Lung (tissue), 11 donors: ENCODE measurements at regions not wholly inside any gene's neighbourhood (a gene's known extent, or its start where the extent isn't known, plus 50 kb on each side); places are given as distances from the start of the nearest gene placed in this dataset.

ENCODE experiments used
- ATAC-seq: fragments of 200-7000 bp; cut with Tn5 transposase; one replicate; pipeline ENCODE4 v1.9.1; 2020; ENCODE audit warnings: moderate number of reproducible peaks; ENCODE audit not compliant: insufficient read depth, low FRiP score
- DNase-seq, 3 donors: peaks; one replicate each; pipeline ENCODE4 v3.0.0-alpha.2; 2013 to 2017
- H3K27ac ChIP-seq, 2 donors: one replicate each; pipeline ENCODE4 v1.5.1; 2013; ENCODE audit warnings: mild to moderate bottlenecking in 2 of 2, moderate library complexity in 2 of 2, control low read depth in 1 of 2, inconsistent platforms in 1 of 2, low read depth in 1 of 2, low read length in 1 of 2
- H3K27me3 ChIP-seq, 3 donors: one replicate each; pipeline ENCODE4 v1.5.1; 2013; ENCODE audit warnings: low read length in 2 of 3; ENCODE audit not compliant: control insufficient read depth in 3 of 3, insufficient read depth in 3 of 3
- H3K36me3 ChIP-seq, 4 donors: one replicate each; pipeline ENCODE4 v1.5.1; 2013; ENCODE audit warnings: low read length in 4 of 4, mild to moderate bottlenecking in 1 of 4, moderate library complexity in 1 of 4; ENCODE audit not compliant: control insufficient read depth in 4 of 4, insufficient read depth in 4 of 4
- H3K4me1 ChIP-seq, 5 donors: one replicate each; pipeline ENCODE4 v1.5.1; 2013; ENCODE audit warnings: low read length in 5 of 5, mild to moderate bottlenecking in 2 of 5, moderate library complexity in 1 of 5; ENCODE audit not compliant: control insufficient read depth in 5 of 5, insufficient read depth in 5 of 5
- H3K4me3 ChIP-seq: one replicate; pipeline ENCODE4 v1.5.1; 2013; ENCODE audit warnings: mild to moderate bottlenecking, control low read depth, moderate library complexity
- H3K9ac ChIP-seq, 2 donors: one replicate each; pipeline ENCODE4 v1.5.1; 2013; ENCODE audit warnings: low read length in 2 of 2, control low read depth in 1 of 2; ENCODE audit not compliant: insufficient read depth in 1 of 2
- H3K9me3 ChIP-seq, 4 donors: one replicate each; pipeline ENCODE4 v1.5.1; 2013; ENCODE audit warnings: low read length in 3 of 4, mild to moderate bottlenecking in 1 of 4, moderate library complexity in 1 of 4; ENCODE audit not compliant: control insufficient read depth in 4 of 4, insufficient read depth in 3 of 4
- WGBS, 2 donors: extraction: QIAGEN DNeasy Blood & Tissue Kit; methylation state at CpG; one replicate each; pipeline ENCODE4 v1.1.7; 2013; 5-methylcytosine and 5-hydroxymethylcytosine counted together
- TF ChIP-seq, protein P1 (sequence below): IDR thresholded peaks from 2 replicates; pipeline ENCODE4 v1.5.1; 2012; ENCODE audit warnings: mild to moderate bottlenecking; ENCODE audit errors: control extremely low read depth, extremely low read depth
- donor health status: control.
- donor health status: control.
- donor health status: Bipolar disorder and iron deficiency.
- donor health status: healthy.
- donor health status: DM: yes; HTN: yes; CAD: no.

GRCh38 chrX:20857746-20858145 is 516.5 kb upstream of the CNKSR2 start:
- DNase-seq (no peak), ATAC-seq (peak; percentile 11)
- H3K4me3 ChIP-seq: no peak overlapping the region
- no peaks in the 10 kb centered on the region for H3K36me3 ChIP-seq
- H3K9me3 ChIP-seq: peaks cover 0 to 7% (median 3%) of the 10 kb centered on the region in 4 donors
- no peaks in the 10 kb centered on the region for H3K27me3 ChIP-seq
- H3K9ac ChIP-seq: no peak overlapping the region
- WGBS, 2 donors: 67 to 70% methylated on average over 3 of the region's 3 CpGs
- no peaks in the 10 kb centered on the region for H3K4me1 ChIP-seq
- H3K27ac ChIP-seq: no peak overlapping the region
- TF ChIP-seq, protein P1, sequence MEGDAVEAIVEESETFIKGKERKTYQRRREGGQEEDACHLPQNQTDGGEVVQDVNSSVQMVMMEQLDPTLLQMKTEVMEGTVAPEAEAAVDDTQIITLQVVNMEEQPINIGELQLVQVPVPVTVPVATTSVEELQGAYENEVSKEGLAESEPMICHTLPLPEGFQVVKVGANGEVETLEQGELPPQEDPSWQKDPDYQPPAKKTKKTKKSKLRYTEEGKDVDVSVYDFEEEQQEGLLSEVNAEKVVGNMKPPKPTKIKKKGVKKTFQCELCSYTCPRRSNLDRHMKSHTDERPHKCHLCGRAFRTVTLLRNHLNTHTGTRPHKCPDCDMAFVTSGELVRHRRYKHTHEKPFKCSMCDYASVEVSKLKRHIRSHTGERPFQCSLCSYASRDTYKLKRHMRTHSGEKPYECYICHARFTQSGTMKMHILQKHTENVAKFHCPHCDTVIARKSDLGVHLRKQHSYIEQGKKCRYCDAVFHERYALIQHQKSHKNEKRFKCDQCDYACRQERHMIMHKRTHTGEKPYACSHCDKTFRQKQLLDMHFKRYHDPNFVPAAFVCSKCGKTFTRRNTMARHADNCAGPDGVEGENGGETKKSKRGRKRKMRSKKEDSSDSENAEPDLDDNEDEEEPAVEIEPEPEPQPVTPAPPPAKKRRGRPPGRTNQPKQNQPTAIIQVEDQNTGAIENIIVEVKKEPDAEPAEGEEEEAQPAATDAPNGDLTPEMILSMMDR: no peak

DNA sequence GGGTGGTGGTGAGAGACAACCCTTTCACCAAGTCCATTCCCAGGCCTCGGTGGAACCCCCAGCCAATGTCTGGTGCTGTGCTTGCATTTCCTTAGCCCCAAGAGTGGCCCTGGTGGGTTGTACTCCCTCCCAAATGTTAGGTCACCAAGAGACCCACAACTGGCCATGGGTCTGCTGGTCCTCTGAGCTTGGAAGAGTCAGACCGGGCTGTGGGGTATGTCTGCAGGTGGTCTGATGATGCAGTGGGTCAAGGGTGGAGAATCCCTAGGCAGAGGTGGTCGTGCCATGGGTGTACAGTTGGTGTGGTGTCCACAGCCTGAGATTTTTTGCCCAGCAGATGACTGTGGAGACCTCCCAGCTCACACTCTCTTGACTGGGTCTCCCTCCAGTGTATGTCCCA is 535.7 kb upstream of the CNKSR2 start:
- Histone ChIP-seq H3K27ac (no peak overlapping the region), H3K9me3 (peaks cover 0 to 6% (median 2%) of the 10 kb centered on the region in 4 donors), H3K9ac (no peak overlapping the region), H3K36me3 (no peaks in the 10 kb centered on the region), H3K4me1 (no peaks in the 10 kb centered on the region), H3K4me3 (no peak overlapping the region), H3K27me3 (no peaks in the 10 kb centered on the region)
- 68 to 92% methylated on average over 2 to 3 of the region's 3 CpGs for WGBS, 2 donors
- DNase-seq (no peak), ATAC-seq (no peak)
- TF ChIP-seq, protein P1: no peak

GRCh38 chrX:20829665-20830491 is 544.3 kb upstream of the CNKSR2 start:
- 45 to 49% methylated on average over 5 of the region's 5 CpGs for WGBS, 2 donors
- ATAC-seq: no peak

More at GRCh38 chrX:20829665-20830491, 544.3 kb upstream of the CNKSR2 start:
- Histone ChIP-seq H3K4me3 (no peak overlapping the region), H3K4me1 (no peaks in the 10 kb centered on the region), H3K9me3 (peaks cover 0 to 2% (median 0%) of the 10 kb centered on the region in 4 donors), H3K27ac (no peak overlapping the region), H3K36me3 (no peaks in the 10 kb centered on the region), H3K27me3 (peaks cover 0 to 4% (median 0%) of the 10 kb centered on the region in 3 donors), H3K9ac (no peak overlapping the region)
- TF ChIP-seq, protein P1: no peak
- peak; percentile 56 to 86 (median 82) for DNase-seq
